ENCODE measurements at regions not wholly inside any gene's neighbourhood (a gene's known extent, or its start where the extent isn't known, plus 50 kb on each side); places are given as distances from the start of the nearest gene placed in this dataset.

GRCh38 chrX:115957862-115958490 lies 212.6 kb upstream of the AGTR2 start:
- TF ChIP-seq CTCF (IDR thresholded peaks at IDR 0.05) (no peak), POLR2A (IDR thresholded peaks at IDR 0.05; ENCODE audit: low read depth) (no peak), POLR2AphosphoS5 (IDR thresholded peaks at IDR 0.05) (no peak), EP300 (IDR thresholded peaks at IDR 0.05) (no peak)
